HEK293T (cell line): ENCODE measurements at regions not wholly inside any gene's neighbourhood (a gene's known extent, or its start where the extent isn't known, plus 50 kb on each side); places are given as distances from the start of the nearest gene placed in this dataset.

Source experiments
- CTCF ChIA-PET: fragments of 350-600 bp; formaldehyde crosslinking; extraction: SDS; loops from one replicate; lab custom pipeline; 2021; ENCODE audit warnings: antibody characterized with exemption, inconsistent platforms; lab: Yijun Ruan, JAX
- POLR2A ChIA-PET: fragments of 350-600 bp; formaldehyde crosslinking; extraction: SDS; loops from one replicate; lab custom pipeline; 2020; ENCODE audit warnings: antibody characterized with exemption, inconsistent platforms; lab: Yijun Ruan, JAX
- DNase-seq: peaks from one replicate; pipeline ENCODE4 v3.0.0; 2012; ENCODE audit warnings: mixed read lengths; ENCODE audit errors: extremely low spot score
- ARNT ChIP-seq: fragments of 450-650 bp; IDR thresholded peaks from 2 replicates; pipeline ENCODE4 v1.6.1; 2017; ENCODE audit warnings: mild to moderate bottlenecking
- BHLHE40 ChIP-seq: fragments of 450-650 bp; IDR thresholded peaks from 2 replicates; pipeline ENCODE4 v1.6.1; 2016; ENCODE audit warnings: mild to moderate bottlenecking, moderate library complexity, borderline replicate concordance
- CTBP1 ChIP-seq: fragments of 450-650 bp; IDR thresholded peaks from 2 replicates; pipeline ENCODE4 v1.6.1; 2016; ENCODE audit warnings: borderline replicate concordance
- ELF4 ChIP-seq: fragments of 450-650 bp; IDR thresholded peaks from 2 replicates; pipeline ENCODE4 v1.6.1; 2017; ENCODE audit warnings: antibody characterized with exemption
- FOXA1 ChIP-seq: fragments of 450-650 bp; IDR thresholded peaks from 2 replicates; pipeline ENCODE4 v1.6.1; 2016; ENCODE audit warnings: mild to moderate bottlenecking
- FOXK2 ChIP-seq: fragments of 450-650 bp; IDR thresholded peaks from 2 replicates; pipeline ENCODE4 v1.6.1; 2016; ENCODE audit warnings: mild to moderate bottlenecking
- FOXM1 ChIP-seq: fragments of 450-650 bp; IDR thresholded peaks from 2 replicates; pipeline ENCODE4 v1.6.1; 2017; ENCODE audit warnings: mild to moderate bottlenecking, borderline replicate concordance
- HDGF ChIP-seq: fragments of 450-650 bp; IDR thresholded peaks from 2 replicates; pipeline ENCODE4 v1.6.1; 2017; ENCODE audit warnings: antibody characterized with exemption, borderline replicate concordance
- L3MBTL2 ChIP-seq: fragments of 450-650 bp; conservative IDR thresholded peaks from 2 replicates; pipeline ENCODE4 v1.6.1; 2016; ENCODE audit warnings: mild to moderate bottlenecking
- LEF1 ChIP-seq: fragments of 450-650 bp; IDR thresholded peaks from 2 replicates; pipeline ENCODE4 v1.6.1; 2017; ENCODE audit warnings: mild to moderate bottlenecking, borderline replicate concordance
- NFRKB ChIP-seq: fragments of 450-650 bp; IDR thresholded peaks from 2 replicates; pipeline ENCODE4 v1.6.1; 2016; ENCODE audit warnings: mild to moderate bottlenecking, moderate library complexity
- PKNOX1 ChIP-seq: fragments of 450-650 bp; IDR thresholded peaks from 2 replicates; pipeline ENCODE4 v1.6.1; 2016
- SP1 ChIP-seq: fragments of 450-650 bp; IDR thresholded peaks from 2 replicates; pipeline ENCODE4 v1.6.1; 2017
- SUZ12 ChIP-seq: fragments of 450-650 bp; IDR thresholded peaks from 2 replicates; pipeline ENCODE4 v1.6.1; 2016; ENCODE audit warnings: mild to moderate bottlenecking
- TARDBP ChIP-seq: fragments of 450-650 bp; IDR thresholded peaks from 2 replicates; pipeline ENCODE4 v1.6.1; 2016
- ZNF384 ChIP-seq: fragments of 450-650 bp; IDR thresholded peaks from 2 replicates; pipeline ENCODE4 v1.6.1; 2016

GRCh38 chr19:31988256-31988655, 357.2 kb upstream of the ZNF507 start:
- POLR2A ChIA-PET = no interaction called here
- CTCF ChIA-PET = no interaction called here
- TF ChIP-seq ELF4 (no peak), TARDBP (no peak), SUZ12 (no peak), L3MBTL2 (no peak), FOXK2 (no peak), CTBP1 (no peak), ARNT (no peak), ZNF384 (no peak), FOXM1 (no peak), BHLHE40 (no peak), NFRKB (no peak), PKNOX1 (no peak), FOXA1 (no peak), HDGF (no peak), SP1 (no peak), LEF1 (no peak)
- no peak for DNase-seq

- POLR2A ChIA-PET = no interaction called here
- CTCF ChIA-PET = no interaction called here
- DNase-seq = no peak
- TF ChIP-seq SP1 (no peak), HDGF (no peak), LEF1 (no peak), FOXA1 (no peak), PKNOX1 (no peak), NFRKB (no peak), TARDBP (no peak), ZNF384 (no peak), FOXM1 (no peak), FOXK2 (no peak), L3MBTL2 (no peak), ARNT (no peak), ELF4 (no peak), SUZ12 (no peak), BHLHE40 (no peak), CTBP1 (no peak)
These were observed 353.3 kb upstream of the ZNF507 start for GRCh38 chr19:31991984-31992655.

- TF ChIP-seq ARNT (no peak), ZNF384 (no peak), FOXK2 (no peak), L3MBTL2 (no peak), FOXM1 (no peak), BHLHE40 (no peak), HDGF (no peak)
- POLR2A ChIA-PET = no interaction called here
- CTCF ChIA-PET = no interaction called here
- no peak for DNase-seq
These were observed 352.7 kb upstream of the ZNF507 start for GRCh38 chr19:31992750-31993149.

GRCh38 chr19:31995546-31995945, 349.9 kb upstream of the ZNF507 start:
- POLR2A ChIA-PET = no interaction called here
- DNase-seq = no peak
- CTCF ChIA-PET = no interaction called here
- no peak for TF ChIP-seq HDGF
- no peak for TF ChIP-seq FOXA1
- TF ChIP-seq ZNF384 = no peak
- no peak for TF ChIP-seq FOXK2
- TF ChIP-seq NFRKB = no peak
- TF ChIP-seq L3MBTL2 = no peak
- no peak for TF ChIP-seq ARNT
- TF ChIP-seq TARDBP = no peak
- no peak for TF ChIP-seq FOXM1
- TF ChIP-seq ELF4 = no peak

GRCh38 chr19:32010071-32010470, 335.3 kb upstream of the ZNF507 start:
- no peak for DNase-seq
- CTCF ChIA-PET = no interaction called here
- POLR2A ChIA-PET = no interaction called here
- TF ChIP-seq ARNT (no peak), ZNF384 (no peak), L3MBTL2 (no peak), ELF4 (no peak), FOXM1 (no peak), CTBP1 (no peak), PKNOX1 (no peak)

GRCh38 chr19:32012206-32012605, 333.2 kb upstream of the ZNF507 start:
- CTCF ChIA-PET = no interaction called here
- no peak for DNase-seq
- TF ChIP-seq FOXM1 = no peak
- TF ChIP-seq BHLHE40 = no peak
- no peak for TF ChIP-seq L3MBTL2
- no peak for TF ChIP-seq PKNOX1
- POLR2A ChIA-PET = no interaction called here
